ENCODE measurements at regions not wholly inside any gene's neighbourhood (a gene's known extent, or its start where the extent isn't known, plus 50 kb on each side); places are given as distances from the start of the nearest gene placed in this dataset.

DNA sequence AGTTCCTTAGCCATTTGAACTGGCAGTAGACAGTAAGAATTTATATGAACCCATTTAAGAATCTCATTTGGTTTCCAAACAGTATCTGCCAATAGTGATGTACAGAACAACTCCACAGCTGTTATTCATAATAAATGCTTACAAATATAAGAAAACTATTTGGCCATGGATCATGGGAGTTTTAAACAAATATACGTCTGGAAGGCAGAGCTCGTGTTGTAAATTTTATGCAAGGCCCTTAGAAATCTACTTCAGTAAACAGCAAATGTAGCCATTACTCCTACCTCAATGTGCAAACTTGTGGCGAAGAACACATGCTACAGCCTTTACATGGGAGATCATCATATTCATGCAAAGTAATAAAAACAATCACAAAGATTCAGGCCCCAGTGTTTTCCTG is 65.3 kb upstream of the NANOGP8 start:
- TF ChIP-seq, protein P1, sequence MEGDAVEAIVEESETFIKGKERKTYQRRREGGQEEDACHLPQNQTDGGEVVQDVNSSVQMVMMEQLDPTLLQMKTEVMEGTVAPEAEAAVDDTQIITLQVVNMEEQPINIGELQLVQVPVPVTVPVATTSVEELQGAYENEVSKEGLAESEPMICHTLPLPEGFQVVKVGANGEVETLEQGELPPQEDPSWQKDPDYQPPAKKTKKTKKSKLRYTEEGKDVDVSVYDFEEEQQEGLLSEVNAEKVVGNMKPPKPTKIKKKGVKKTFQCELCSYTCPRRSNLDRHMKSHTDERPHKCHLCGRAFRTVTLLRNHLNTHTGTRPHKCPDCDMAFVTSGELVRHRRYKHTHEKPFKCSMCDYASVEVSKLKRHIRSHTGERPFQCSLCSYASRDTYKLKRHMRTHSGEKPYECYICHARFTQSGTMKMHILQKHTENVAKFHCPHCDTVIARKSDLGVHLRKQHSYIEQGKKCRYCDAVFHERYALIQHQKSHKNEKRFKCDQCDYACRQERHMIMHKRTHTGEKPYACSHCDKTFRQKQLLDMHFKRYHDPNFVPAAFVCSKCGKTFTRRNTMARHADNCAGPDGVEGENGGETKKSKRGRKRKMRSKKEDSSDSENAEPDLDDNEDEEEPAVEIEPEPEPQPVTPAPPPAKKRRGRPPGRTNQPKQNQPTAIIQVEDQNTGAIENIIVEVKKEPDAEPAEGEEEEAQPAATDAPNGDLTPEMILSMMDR (conservative IDR thresholded peaks at IDR 0.05; ENCODE audit: low read length), result no peak
- no peak overlapping the region for H3K4me3 ChIP-seq (ENCODE audit: low read length)
- no peak for DNase-seq (ENCODE audit: low read depth)

DNA sequence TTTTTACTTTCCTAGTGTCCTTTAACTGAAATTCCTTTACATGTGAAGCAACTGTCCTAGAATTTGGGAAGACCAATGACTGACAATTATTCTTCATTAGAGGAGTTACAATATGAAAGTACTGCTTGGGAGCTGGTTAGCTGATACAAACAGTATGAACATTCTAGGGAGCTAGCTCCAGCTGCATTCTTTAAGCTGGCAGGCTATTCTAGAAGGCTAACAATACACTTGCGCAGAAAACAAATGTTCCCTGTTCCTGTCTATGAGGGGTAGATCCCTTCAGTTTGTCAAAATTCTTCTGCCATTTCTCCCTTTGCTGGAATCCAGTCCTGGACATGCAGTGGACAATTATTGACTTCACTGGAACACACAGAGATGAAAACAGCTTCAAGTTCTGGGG is 60.2 kb upstream of the NANOGP8 start:
- DNase-seq (ENCODE audit: low read depth), result no peak
- TF ChIP-seq, protein P1 (conservative IDR thresholded peaks at IDR 0.05; ENCODE audit: low read length), result no peak

DNA sequence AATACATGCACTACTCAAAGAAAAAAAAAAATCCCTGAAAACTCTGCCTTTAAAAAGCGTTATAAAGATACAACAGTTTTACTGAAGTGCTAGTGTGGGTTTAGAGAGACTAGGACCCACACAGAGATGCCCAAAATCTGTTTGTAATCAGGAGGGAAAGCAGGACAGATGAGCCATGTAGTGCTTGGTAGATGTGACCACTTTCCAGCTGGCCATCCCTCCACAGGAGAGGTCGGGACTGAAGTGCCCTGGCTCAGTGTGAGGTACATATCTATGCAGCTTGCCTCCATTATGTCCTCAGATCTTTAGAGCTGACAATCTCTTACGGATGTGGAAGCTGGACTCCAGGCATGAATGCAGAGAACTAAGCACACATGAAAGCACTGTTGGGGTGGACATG is 57.5 kb upstream of the NANOGP8 start:
- no peak overlapping the region for H3K4me3 ChIP-seq (ENCODE audit: low read length)
- TF ChIP-seq, protein P1 (conservative IDR thresholded peaks at IDR 0.05; ENCODE audit: low read length), result no peak
- peak; percentile 15 for DNase-seq (ENCODE audit: low read depth)

More for the DNA sequence above, 60.2 kb upstream of the NANOGP8 start:
- H3K4me3 ChIP-seq (ENCODE audit: low read length), result no peak overlapping the region

DNA sequence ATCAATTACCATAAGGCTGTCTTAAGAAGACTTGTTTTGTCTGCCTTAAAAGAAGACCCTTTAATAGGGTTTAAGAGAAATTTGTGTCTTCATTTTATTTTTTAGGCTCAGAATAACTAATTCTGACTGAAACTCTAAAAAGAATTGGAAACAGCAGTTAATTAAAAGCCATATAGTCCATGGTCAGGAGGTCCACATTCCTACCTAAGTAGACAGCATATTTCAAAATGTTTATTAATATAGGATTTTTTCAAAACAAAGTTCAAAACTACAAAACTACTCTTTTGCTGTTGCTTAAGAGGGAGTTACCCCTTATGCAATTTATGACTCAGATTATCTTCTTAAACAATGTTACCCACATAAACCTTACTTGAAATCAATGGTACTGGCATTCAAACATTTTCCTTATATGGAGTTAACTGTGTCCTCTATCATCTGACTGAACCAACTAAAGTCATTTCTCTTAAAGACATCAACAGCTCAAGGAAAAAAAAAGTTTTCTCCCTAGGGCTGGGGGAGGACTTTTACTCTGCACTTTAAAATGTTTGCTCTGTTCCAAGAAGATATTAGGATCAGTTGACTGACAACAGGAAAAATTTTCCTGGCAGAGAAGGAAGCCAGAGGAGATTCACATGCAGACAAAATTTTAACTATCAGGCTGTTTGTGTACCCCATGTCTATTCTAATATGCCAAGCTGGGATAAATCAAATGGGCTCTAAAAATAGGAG is 56.8 kb upstream of the NANOGP8 start:
- peak; percentile 89 for DNase-seq (ENCODE audit: low read depth)
- H3K4me3 ChIP-seq (ENCODE audit: low read length), result no peak overlapping the region
- TF ChIP-seq, protein P1 (conservative IDR thresholded peaks at IDR 0.05; ENCODE audit: low read length), result no peak

DNA sequence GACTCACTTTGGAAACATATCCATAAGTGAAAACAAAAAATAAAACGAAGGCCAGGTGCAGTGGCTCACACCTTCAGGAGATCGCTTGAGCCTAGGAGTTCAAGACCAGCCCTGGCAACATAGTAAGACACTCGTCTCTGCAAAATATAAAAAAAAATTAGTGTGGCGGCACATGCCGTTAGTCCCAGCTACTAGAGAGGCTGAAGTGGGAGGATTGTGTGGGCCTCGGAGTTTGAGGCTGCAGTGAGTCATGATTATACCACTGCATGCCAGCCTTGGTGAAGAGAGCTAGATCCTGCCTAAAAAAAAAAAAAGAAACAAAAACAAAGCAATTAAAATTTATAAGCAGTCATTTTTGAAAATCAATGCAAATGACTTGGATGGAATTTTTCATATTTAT is 54.7 kb upstream of the NANOGP8 start:
- TF ChIP-seq, protein P1 (conservative IDR thresholded peaks at IDR 0.05; ENCODE audit: low read length), result no peak
- no peak for DNase-seq (ENCODE audit: low read depth)

DNA sequence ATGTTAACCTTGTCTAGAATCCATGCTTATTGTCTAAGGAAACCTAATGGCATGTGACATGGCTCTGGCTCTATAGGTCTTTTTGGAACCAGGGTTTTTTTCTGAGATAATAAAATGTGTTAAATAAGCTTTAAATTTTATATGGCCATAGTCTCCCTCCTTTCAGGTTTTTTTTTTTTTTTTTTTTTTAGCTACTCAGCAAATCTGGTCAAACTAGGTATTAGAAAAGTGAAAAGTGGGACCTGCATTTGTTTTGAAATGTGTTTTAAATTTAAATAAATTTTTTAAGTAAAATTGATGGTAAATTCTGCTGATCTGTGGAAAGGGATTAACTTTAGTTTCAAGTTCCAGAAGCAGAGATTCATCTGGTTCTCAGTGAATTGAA is 52.1 kb upstream of the NANOGP8 start:
- no peak for DNase-seq (ENCODE audit: low read depth)
- no peak overlapping the region for H3K4me3 ChIP-seq (ENCODE audit: low read length)
- TF ChIP-seq, protein P1 (conservative IDR thresholded peaks at IDR 0.05; ENCODE audit: low read length), result no peak

More for the DNA sequence above, 54.7 kb upstream of the NANOGP8 start:
- no peak overlapping the region for H3K4me3 ChIP-seq (ENCODE audit: low read length)
